ENCODE measurements at regions not wholly inside any gene's neighbourhood (a gene's known extent, or its start where the extent isn't known, plus 50 kb on each side); places are given as distances from the start of the nearest gene placed in this dataset.
A peak's percentile ranks its signal among the peaks of the same experiment; 100 is the strongest.

- Histone ChIP-seq H3K56ac (ENCODE audit: insufficient read length, low read depth, low read length) (no peak overlapping the region), H3K4me1 (ENCODE audit: insufficient read depth, low read length) (peaks cover 14% of the 10 kb centered on the region; the same call in 1 of the 2 replicates), H4K5ac (ENCODE audit: insufficient read length, low read depth, low read length) (no peak overlapping the region), H3K18ac (ENCODE audit: insufficient read length, low read depth, low read length) (no peak overlapping the region), H3K27me3 (ENCODE audit: insufficient read depth, low read length) (no peaks in the 10 kb centered on the region), H3K9ac (ENCODE audit: extremely low read depth, insufficient read length, low read length) (no peak overlapping the region), H4K91ac (ENCODE audit: insufficient read length, low read depth, low read length) (no peak overlapping the region), H4K8ac (replicated peaks; ENCODE audit: insufficient read length, low read depth, low read length) (no peak overlapping the region), H3K79me2 (ENCODE audit: insufficient read depth, low read length) (no peaks in the 10 kb centered on the region), H2AFZ (ENCODE audit: low read length) (no peak overlapping the region), H2BK15ac (ENCODE audit: low read depth, low read length) (no peak overlapping the region), H2BK12ac (ENCODE audit: insufficient read length, low read depth, low read length) (no peak overlapping the region), H4K20me1 (ENCODE audit: control insufficient read depth, insufficient read depth, insufficient read length) (no peaks in the 10 kb centered on the region), H3K27ac (ENCODE audit: insufficient read length, low read depth, low read length) (no peak overlapping the region), H2AK5ac (ENCODE audit: insufficient read length, low read length) (no peak overlapping the region), H2BK20ac (ENCODE audit: low read depth, low read length, poor library complexity, severe bottlenecking) (no peak overlapping the region), H3K4me2 (ENCODE audit: insufficient read depth, insufficient read length, low read length) (no peak overlapping the region), H3K79me1 (ENCODE audit: insufficient read depth, low read depth, low read length, poor library complexity, severe bottlenecking) (no peaks in the 10 kb centered on the region), H2BK5ac (ENCODE audit: insufficient read length, low read length) (no peak overlapping the region), H3K23me2 (ENCODE audit: insufficient read length, low read depth, low read length, poor library complexity, severe bottlenecking) (no peaks in the 10 kb centered on the region), H3K4ac (ENCODE audit: low read depth, low read length) (no peak overlapping the region), H2BK120ac (ENCODE audit: low read depth, low read length, poor library complexity, severe bottlenecking) (no peak overlapping the region), H3K23ac (ENCODE audit: insufficient read length, low read depth, low read length) (no peak overlapping the region), H3T11ph (ENCODE audit: low read length) (no peak overlapping the region), H3K9me3 (ENCODE audit: control insufficient read depth, low read depth, low read length) (no peaks in the 10 kb centered on the region), H3K14ac (ENCODE audit: insufficient read depth, low read length) (no peak overlapping the region)
- no CpG with 5 or more reads among the region's 8 CpGs for WGBS (ENCODE audit: extremely low coverage, insufficient read length, low lambda C conversion rate)
- DNase-seq: peak; percentile 53
- Mint-ChIP-seq H3K4me1 (peaks cover 26 to 28% of the 10 kb centered on the region in 2 experiments), H3K27me3 (ENCODE audit: low read depth) (no peaks in the 10 kb centered on the region), H3K9me3 (peaks cover 0 to 5% of the 10 kb centered on the region in 2 experiments; a peak in 2 of 5 replicates), H3K27ac (peak overlapping the region in 2 of 3 experiments; percentile 3 to 12; a peak in 2 of 7 replicates), H3K4me3 (no peak overlapping the region; a peak in 1 of 5 replicates), H3K36me3 (ENCODE audit: insufficient read depth in 1 of 3, low read depth in 3 of 3) (peaks cover 0 to 3% (median 0%) of the 10 kb centered on the region in 3 experiments; a peak in 2 of 7 replicates)
- TF ChIP-seq CTCF (conservative IDR thresholded peaks at IDR 0.05): no peak
Measured at GRCh38 chr11:130601141-130601540, 152.7 kb downstream of the ADAMTS15 start.

Measured in H9 (cell line).